ENCODE measurements at regions not wholly inside any gene's neighbourhood (a gene's known extent, or its start where the extent isn't known, plus 50 kb on each side); places are given as distances from the start of the nearest gene placed in this dataset.

- TF ChIP-seq CTCF (IDR thresholded peaks at IDR 0.05; ENCODE audit: low read depth, low read length), result no peak
- TF ChIP-seq EZH2phosphoT487 (IDR thresholded peaks at IDR 0.05; ENCODE audit: low read depth), result no peak
These were observed 130.3 kb upstream of the EGLN3 start for GRCh38 chr14:34081101-34081575.

All from OCI-LY3 (cell line).